Adrenal gland (tissue), 9 donors: ENCODE measurements at regions not wholly inside any gene's neighbourhood (a gene's known extent, or its start where the extent isn't known, plus 50 kb on each side); places are given as distances from the start of the nearest gene placed in this dataset.

Experiments used
- DNase-seq, 7 donors: peaks; one replicate each; pipeline ENCODE4 v3.0.0-alpha.2; 2019 to 2020
- H3K27ac ChIP-seq, 5 donors: fragments of 200-600 bp; sonication (generic) in 4 of 5; 1 replicate in 3 of 5; 2 replicates in 2 of 5; pipeline versions ENCODE4 v1.5.1 to v1.8.0; 2016 to 2020; ENCODE audit warnings: mild to moderate bottlenecking in 1 of 5
- H3K27me3 ChIP-seq: fragments of 200-600 bp; 2 replicates; pipeline ENCODE4 v1.8.0; 2021
- H3K36me3 ChIP-seq, 2 donors: fragments of 200-600 bp; replicated peaks in 1 of 2; 1 replicate in 1 of 2; 2 replicates in 1 of 2; pipeline versions ENCODE4 v1.5.1 to v1.8.0; 2018 to 2022
- H3K4me1 ChIP-seq, 2 donors: fragments of 200-600 bp; replicated peaks in 1 of 2; 1 replicate in 1 of 2; 2 replicates in 1 of 2; pipeline versions ENCODE4 v1.5.1 to v1.8.0; 2018 to 2021
- H3K4me3 ChIP-seq, 4 donors: fragments of 200-600 bp; sonication (generic) in 3 of 4; one replicate each; pipeline ENCODE4 v1.5.1; 2016 to 2018
- H3K9me3 ChIP-seq, 3 donors: fragments of 200-600 bp; sonication (generic) in 1 of 3; replicated peaks in 1 of 3; 1 replicate in 2 of 3; 2 replicates in 1 of 3; pipeline versions ENCODE4 v1.5.1 to v1.8.0; 2016 to 2021
- POLR2A ChIP-seq, 2 donors: fragments of 450-650 bp; IDR thresholded peaks; one replicate each; pipeline ENCODE4 v1.6.1; 2017; ENCODE audit warnings: antibody characterized with exemption in 2 of 2, mild to moderate bottlenecking in 2 of 2, moderate library complexity in 1 of 2
- WGBS, 4 donors: extraction: QIAGEN DNeasy Blood & Tissue Kit in 2 of 4; methylation state at CpG; one replicate each; pipeline versions ENCODE4 v1.1.5 to v1.1.7; 2013 to 2017; 5-methylcytosine and 5-hydroxymethylcytosine counted together
- intact Hi-C, 2 donors: fragments of 100-400 bp; cut with DNase I; formaldehyde crosslinking; loops; one replicate each; pipeline versions ENCODE4 v1.14.1 to v1.15.0; 2022 to 2023
- TF ChIP-seq, protein P1 (sequence below), 6 experiments: fragments of 450-650 bp in 4 of 6; fragments of 200-600 bp in 2 of 6; sonication (generic) in 1 of 6; IDR thresholded peaks; 1 replicate in 5 of 6; 2 replicates in 1 of 6; pipeline versions ENCODE4 v1.5.1 to v1.8.0; 2016 to 2021; ENCODE audit warnings: antibody characterized with exemption in 6 of 6, mild to moderate bottlenecking in 2 of 6, moderate library complexity in 1 of 6
- donor health status: healthy with polysubstance abuse.
- donor health status: Bipolar disorder and iron deficiency.
- donor health status: DM: yes; HTN: yes; CAD: no.
- donor health status: DM: no; HTN: no; CAD: no.
- donor health status: DM: no; HTN: no; CAD: no.

- no peak for TF ChIP-seq POLR2A (IDR thresholded peaks at IDR 0.05)
- TF ChIP-seq, protein P1, sequence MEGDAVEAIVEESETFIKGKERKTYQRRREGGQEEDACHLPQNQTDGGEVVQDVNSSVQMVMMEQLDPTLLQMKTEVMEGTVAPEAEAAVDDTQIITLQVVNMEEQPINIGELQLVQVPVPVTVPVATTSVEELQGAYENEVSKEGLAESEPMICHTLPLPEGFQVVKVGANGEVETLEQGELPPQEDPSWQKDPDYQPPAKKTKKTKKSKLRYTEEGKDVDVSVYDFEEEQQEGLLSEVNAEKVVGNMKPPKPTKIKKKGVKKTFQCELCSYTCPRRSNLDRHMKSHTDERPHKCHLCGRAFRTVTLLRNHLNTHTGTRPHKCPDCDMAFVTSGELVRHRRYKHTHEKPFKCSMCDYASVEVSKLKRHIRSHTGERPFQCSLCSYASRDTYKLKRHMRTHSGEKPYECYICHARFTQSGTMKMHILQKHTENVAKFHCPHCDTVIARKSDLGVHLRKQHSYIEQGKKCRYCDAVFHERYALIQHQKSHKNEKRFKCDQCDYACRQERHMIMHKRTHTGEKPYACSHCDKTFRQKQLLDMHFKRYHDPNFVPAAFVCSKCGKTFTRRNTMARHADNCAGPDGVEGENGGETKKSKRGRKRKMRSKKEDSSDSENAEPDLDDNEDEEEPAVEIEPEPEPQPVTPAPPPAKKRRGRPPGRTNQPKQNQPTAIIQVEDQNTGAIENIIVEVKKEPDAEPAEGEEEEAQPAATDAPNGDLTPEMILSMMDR (IDR thresholded peaks at IDR 0.05), result no peak
- no peaks in the 10 kb centered on the region for H3K36me3 ChIP-seq
These were observed 1188.5 kb downstream of the NXPH1 start for GRCh38 chr7:9621927-9622326.

GRCh38 chr7:9625953-9626352 is 1192.5 kb downstream of the NXPH1 start:
- intact Hi-C loops, result no loop called here
- TF ChIP-seq POLR2A (IDR thresholded peaks at IDR 0.05), result no peak
- TF ChIP-seq, protein P1 (IDR thresholded peaks at IDR 0.05), result no peak
- Histone ChIP-seq H3K27ac (no peak overlapping the region), H3K4me3 (no peak overlapping the region), H3K4me1 (no peaks in the 10 kb centered on the region), H3K9me3 (no peaks in the 10 kb centered on the region), H3K36me3 (no peaks in the 10 kb centered on the region), H3K27me3 (no peaks in the 10 kb centered on the region)
- 77 to 93% (median 84%) methylated on average over 3 of the region's 3 CpGs for WGBS, 4 donors
- no peak for DNase-seq

More at GRCh38 chr7:9621927-9622326, 1188.5 kb downstream of the NXPH1 start:
- DNase-seq, result no peak
- Histone ChIP-seq H3K4me1 (no peaks in the 10 kb centered on the region), H3K27ac (no peak overlapping the region), H3K4me3 (no peak overlapping the region), H3K9me3 (no peaks in the 10 kb centered on the region), H3K27me3 (no peaks in the 10 kb centered on the region)
- 89 to 96% (median 92%) methylated on average over 7 to 9 of the region's 9 CpGs for WGBS, 4 donors
- intact Hi-C loops, result no loop called here

DNA sequence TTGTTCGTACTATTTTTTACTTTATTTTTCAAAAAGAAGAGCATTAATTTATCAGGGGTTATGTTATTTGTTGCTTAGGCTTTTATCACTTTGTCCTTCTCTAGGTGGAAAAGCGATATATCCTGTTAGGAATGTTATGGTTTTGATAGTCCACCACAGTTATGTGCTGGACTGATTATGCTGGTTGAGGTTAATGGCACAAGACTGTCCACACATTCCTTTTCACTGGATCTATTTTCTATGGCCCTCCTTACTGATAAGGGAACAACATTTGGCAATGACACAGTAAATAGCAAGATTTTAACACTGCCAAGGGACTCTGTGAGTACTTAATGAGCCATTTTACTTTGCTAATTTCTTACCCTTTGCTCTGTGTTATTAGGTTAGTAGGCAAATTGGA is 1212.3 kb downstream of the NXPH1 start:
- 70 to 79% (median 75%) methylated on average over 2 of the region's 2 CpGs for WGBS, 4 donors
- intact Hi-C loops, result no loop called here

DNA sequence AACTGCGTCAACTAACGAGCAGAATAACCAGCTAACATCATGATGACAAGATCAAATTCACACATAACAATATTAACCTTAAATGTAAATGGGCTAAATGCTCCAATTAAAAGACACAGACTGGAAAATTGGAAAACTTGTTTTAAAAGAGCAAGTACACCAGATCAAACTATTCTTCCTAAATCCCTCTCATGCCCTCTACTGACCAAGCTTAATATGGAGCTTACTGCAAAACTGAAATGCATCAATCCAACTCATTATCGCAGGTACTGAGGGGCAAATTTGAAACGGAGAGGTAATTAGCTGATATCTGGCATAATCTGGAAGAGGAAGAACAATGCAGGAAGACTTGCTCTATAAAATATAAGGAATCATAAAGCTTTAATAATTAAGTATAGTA is 1223.8 kb downstream of the NXPH1 start:
- Histone ChIP-seq H3K36me3 (no peaks in the 10 kb centered on the region), H3K27ac (no peak overlapping the region), H3K9me3 (no peaks in the 10 kb centered on the region), H3K27me3 (no peaks in the 10 kb centered on the region), H3K4me1 (no peaks in the 10 kb centered on the region), H3K4me3 (no peak overlapping the region)
- no peak for DNase-seq
- TF ChIP-seq, protein P1 (IDR thresholded peaks at IDR 0.05), result no peak
- TF ChIP-seq POLR2A (IDR thresholded peaks at IDR 0.05), result no peak
- intact Hi-C loops, result no loop called here
- 88 to 95% (median 92%) methylated on average over 4 of the region's 4 CpGs for WGBS, 4 donors

More for the DNA sequence above, 1212.3 kb downstream of the NXPH1 start:
- H3K9me3 ChIP-seq, result no peaks in the 10 kb centered on the region
- H3K36me3 ChIP-seq, result no peaks in the 10 kb centered on the region
- no peak overlapping the region for H3K27ac ChIP-seq
- no peaks in the 10 kb centered on the region for H3K27me3 ChIP-seq
- no peak for DNase-seq
- no peak for TF ChIP-seq POLR2A (IDR thresholded peaks at IDR 0.05)
- TF ChIP-seq, protein P1 (IDR thresholded peaks at IDR 0.05), result no peak
- H3K4me1 ChIP-seq, result no peaks in the 10 kb centered on the region
- H3K4me3 ChIP-seq, result no peak overlapping the region
